ENCODE measurements at regions not wholly inside any gene's neighbourhood (a gene's known extent, or its start where the extent isn't known, plus 50 kb on each side); places are given as distances from the start of the nearest gene placed in this dataset.
"Not testable (repeated sequence)": the region's sequence is repeated elsewhere in the genome, so short reads cannot be mapped to it uniquely, and the experiment has no call there.

GRCh38 chr2:204359076-204359475 lies 186.2 kb upstream of the PARD3B start:
- no peak for DNase-seq (ENCODE audit: low read depth in 2 of 2)

DNA sequence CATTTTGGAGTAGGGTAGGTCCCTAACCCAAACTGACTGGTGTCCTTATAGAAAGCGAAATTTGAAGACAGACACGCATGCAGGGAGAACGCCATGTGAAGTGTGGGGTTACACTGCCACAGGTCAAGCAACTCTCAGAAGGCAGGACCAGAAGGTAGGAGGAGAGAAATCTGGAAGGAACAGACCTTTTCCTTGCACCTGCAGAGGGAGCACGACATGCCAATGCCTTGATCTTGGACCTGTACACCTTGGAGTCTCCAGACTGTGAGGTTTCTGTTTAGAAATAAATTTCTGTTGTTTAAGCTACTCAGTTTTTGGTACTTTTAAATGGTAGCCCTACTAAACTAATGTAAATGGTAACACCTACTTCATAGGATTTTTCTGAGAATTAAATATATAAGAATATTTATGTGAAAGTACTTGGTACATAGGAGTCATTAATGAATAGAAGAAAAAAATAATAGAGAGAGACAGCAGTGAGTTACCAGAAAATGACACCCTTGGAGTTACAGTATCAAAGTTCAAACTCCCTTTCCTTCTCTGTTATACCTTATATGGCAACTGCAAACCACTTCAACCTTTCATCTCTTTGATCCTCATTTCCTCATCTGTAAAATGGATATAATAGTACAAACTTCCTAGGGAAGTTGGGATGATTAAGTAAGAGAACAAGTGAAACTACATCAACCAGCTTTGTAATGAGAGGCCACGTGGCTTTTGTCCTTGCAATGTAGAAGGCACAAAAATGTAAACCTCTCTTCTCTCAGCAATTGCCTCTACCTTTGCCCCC lies 184.9 kb upstream of the PARD3B start:
- DNase-seq (ENCODE audit: low read depth in 2 of 2) = no peak

GRCh38 chr2:204361738-204362137 lies 183.5 kb upstream of the PARD3B start:
- no peak for DNase-seq (ENCODE audit: low read depth in 2 of 2)

GRCh38 chr2:204362581-204362980 lies 182.7 kb upstream of the PARD3B start:
- DNase-seq (ENCODE audit: low read depth in 2 of 2) = no peak

GRCh38 chr2:204363513-204363912 lies 181.8 kb upstream of the PARD3B start:
- DNase-seq (ENCODE audit: low read depth in 2 of 2) = no peak

GRCh38 chr2:204364860-204365535 lies 180.3 kb upstream of the PARD3B start:
- DNase-seq (ENCODE audit: low read depth in 2 of 2) = no peak

DNA sequence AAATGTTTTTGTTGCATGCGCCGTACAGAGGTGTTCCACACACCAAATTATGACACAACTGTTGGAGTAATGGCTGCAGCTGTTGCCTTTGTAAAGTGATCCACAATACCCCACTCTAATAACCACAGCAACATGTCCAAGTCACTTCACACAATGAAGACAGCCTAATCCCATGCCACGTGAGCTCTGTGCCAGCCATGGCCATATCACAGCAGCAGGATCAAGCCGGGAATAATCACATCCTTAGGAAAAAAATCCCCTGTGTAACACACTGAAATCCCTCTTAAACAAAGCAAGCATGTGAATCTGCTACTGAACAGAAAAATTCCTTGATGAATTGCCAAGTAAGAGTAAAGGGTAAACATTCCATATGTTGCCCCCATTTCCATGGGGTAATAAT lies 179.5 kb upstream of the PARD3B start:
- no peak for DNase-seq (ENCODE audit: low read depth in 2 of 2)

DNA sequence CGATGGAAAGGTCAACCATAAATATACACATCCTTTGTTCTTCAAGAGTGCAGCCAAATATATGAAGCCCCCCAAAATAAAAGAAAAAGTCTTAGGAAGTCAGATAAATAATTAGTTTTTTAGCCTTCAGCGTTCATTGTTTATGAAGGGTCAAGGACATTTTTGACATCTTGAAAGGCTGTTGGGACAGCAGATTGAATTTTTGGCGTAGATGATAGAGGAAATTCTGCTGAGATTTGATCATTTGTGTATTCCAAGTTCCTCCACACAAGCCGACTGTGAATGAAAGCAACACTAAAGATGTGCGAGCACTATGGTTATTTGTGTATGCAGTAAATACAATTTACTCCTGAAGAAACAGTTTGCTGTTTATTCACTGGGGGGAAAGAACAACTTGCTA lies 177.8 kb upstream of the PARD3B start:
- DNase-seq (ENCODE audit: low read depth in 2 of 2) = no peak

- no peak for DNase-seq (ENCODE audit: low read depth in 2 of 2)
Measured at GRCh38 chr2:204370172-204370718, 175.0 kb upstream of the PARD3B start.

GRCh38 chr2:204373942-204374341 lies 171.3 kb upstream of the PARD3B start:
- DNase-seq (ENCODE audit: low read depth in 2 of 2) = no peak

- no peak for DNase-seq (ENCODE audit: low read depth in 2 of 2)
Measured at GRCh38 chr2:204380141-204380881, 165.0 kb upstream of the PARD3B start.

DNA sequence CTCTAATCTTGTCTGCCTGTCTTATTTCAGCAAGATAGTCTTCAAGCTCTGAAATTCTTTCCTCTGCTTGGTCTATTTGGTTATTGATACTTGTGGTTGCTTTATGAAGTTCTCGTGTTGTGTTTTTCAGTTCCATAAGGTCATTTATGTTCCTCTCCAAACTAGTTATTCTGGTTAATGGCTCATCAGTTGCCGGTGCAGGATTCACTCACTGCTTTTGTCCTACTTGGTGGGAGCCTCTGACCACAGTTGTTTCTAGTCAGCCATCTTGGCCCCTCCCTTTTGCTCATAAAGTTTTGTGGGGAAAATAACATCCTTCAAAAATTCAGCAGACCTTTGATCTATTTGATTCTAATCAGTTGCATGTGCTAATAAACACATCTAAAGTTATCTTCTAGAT lies 158.6 kb upstream of the PARD3B start:
- DNase-seq (ENCODE audit: low read depth in 2 of 2) = no peak

DNA sequence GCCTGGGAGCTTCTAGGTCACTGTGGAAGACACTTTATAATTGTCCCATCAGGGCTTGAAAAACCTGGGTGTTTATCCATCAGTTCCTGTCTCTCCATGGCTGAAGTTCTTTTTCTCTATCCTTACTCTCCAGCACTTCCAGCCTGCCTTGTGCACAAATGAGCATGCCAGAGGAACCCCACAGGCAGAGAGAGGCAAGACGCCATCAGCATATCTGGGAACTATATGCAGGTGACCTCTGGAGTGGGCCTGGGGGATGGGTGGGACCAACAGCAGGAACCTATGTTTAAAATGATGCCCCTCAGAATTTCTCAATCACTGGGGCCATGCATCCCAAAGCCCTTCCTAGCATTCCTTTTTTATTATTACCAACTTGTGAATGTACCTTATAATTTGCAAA lies 156.2 kb upstream of the PARD3B start:
- DNase-seq (ENCODE audit: low read depth in 2 of 2) = no peak

GRCh38 chr2:204389856-204390255 lies 155.4 kb upstream of the PARD3B start:
- DNase-seq (ENCODE audit: low read depth in 2 of 2) = no peak

GRCh38 chr2:204395539-204395938 lies 149.7 kb upstream of the PARD3B start:
- no peak for DNase-seq (ENCODE audit: low read depth in 2 of 2)

- DNase-seq (ENCODE audit: low read depth in 2 of 2) = no peak
Measured at GRCh38 chr2:204401114-204401513, 144.2 kb upstream of the PARD3B start.

DNA sequence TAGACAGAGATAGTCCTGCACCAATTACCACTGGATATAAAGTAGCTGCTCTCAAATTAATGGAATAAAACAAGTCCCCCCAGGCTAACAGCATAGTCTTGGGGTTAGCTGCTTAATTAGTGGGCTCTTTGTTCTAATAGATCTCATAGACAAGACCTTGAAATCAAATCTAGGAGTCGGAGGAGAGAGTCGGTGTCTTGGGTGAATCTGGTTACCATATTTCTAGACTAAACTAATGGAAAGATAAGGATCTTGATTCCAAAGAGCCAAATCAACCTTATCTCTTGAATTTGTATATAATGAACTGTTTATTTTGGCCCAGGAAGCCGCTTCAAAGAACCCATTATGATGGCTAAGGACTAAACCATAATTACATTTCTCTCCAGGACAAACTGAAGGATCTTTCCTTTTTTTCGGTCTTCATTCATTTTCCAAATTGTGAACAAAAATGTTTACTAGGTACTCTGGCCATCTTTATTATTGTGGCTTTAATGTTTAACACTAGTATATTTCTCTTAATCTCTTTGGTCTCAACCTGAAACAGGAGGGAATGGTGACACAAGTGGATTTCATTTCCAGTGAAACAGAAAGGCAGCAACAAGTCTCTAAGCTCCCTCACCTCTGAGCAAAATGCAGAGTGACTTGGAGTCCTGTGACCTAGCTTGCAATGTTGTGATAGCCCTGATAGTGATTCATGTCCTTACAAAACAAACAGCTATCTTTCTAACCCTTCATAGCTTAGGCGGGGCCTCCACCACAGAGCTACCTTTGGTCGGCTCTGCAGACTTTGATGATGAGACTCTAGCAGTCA lies 137.9 kb upstream of the PARD3B start:
- DNase-seq (ENCODE audit: low read depth in 2 of 2) = no peak

DNA sequence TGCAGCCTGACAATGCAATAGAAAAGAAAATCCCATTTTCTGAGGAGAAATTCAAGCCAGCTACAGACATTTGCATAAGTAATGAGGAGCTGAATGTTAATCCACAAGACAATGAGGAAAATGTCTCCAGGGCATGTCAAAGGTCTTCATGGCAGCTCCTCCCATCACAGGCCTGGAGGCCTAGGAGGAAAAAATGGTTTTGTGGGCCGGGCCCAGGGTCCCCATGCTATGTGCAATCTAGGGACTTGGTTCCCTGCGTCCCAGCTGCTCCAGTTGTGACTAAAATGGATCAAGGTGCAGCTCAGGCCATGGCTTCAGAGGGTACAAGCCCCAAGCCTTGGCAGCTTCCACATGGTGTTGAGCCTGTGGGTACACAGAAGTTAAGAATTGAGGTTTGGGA lies 132.5 kb upstream of the PARD3B start:
- not testable (repeated sequence) for DNase-seq (ENCODE audit: low read depth in 2 of 2)

- DNase-seq (ENCODE audit: low read depth in 2 of 2) = no peak
Measured at GRCh38 chr2:204415406-204416181, 129.7 kb upstream of the PARD3B start.

GRCh38 chr2:204416236-204416635 lies 129.0 kb upstream of the PARD3B start:
- no peak for DNase-seq (ENCODE audit: low read depth in 2 of 2)

DNA sequence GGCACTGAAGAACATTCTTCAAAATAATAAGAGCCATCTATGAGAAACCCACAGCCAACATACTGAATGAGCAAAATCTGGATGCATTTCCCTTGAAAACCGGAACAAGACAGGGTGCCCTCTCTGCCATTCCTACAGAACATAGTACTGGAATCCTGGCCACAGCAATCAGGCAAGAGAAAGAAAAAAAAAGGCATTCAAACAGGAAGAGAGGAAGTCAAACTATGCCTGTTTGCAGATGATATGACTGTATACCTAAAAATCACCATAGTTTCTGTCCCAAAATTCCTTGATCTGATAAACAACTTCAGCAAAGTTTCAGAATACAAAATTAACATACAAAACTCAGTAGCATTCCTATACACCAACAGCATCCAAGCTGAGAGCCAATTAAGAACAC lies 119.5 kb upstream of the PARD3B start:
- no peak for DNase-seq (ENCODE audit: low read depth in 2 of 2)
